ENCODE measurements at regions not wholly inside any gene's neighbourhood (a gene's known extent, or its start where the extent isn't known, plus 50 kb on each side); places are given as distances from the start of the nearest gene placed in this dataset.

GRCh38 chr18:45277908-45278307 is 337.4 kb upstream of the SLC14A2 start:
- TF ChIP-seq EZH2 (IDR thresholded peaks at IDR 0.05; ENCODE audit: low read length, unreplicated experiment) (no peak), CTCF (conservative IDR thresholded peaks at IDR 0.05; ENCODE audit: low read depth, low read length) (no peak), EZH2phosphoT487 (IDR thresholded peaks at IDR 0.05; ENCODE audit: borderline replicate concordance, low read length) (no peak)

All from PC-3 (cell line).